ENCODE measurements at regions not wholly inside any gene's neighbourhood (a gene's known extent, or its start where the extent isn't known, plus 50 kb on each side); places are given as distances from the start of the nearest gene placed in this dataset.
"Not testable (repeated sequence)": the region's sequence is repeated elsewhere in the genome, so short reads cannot be mapped to it uniquely, and the experiment has no call there.

GRCh38 chr20:40860487-40860902 is 168.1 kb upstream of the TOP1 start:
- DNase-seq = no peak
- Mint-ChIP-seq H3K9me3 (no peaks in the 10 kb centered on the region), H3K4me3 (no peak overlapping the region), H3K4me1 (no peaks in the 10 kb centered on the region), H3K27me3 (ENCODE audit: low read depth in 3 of 3) (peaks cover 4 to 8% (median 5%) of the 10 kb centered on the region in 3 donors), H3K36me3 (peaks cover 0 to 2% (median 0%) of the 10 kb centered on the region in 3 donors), H3K27ac (no peak overlapping the region)

- peaks cover 5 to 7% (median 6%) of the 10 kb centered on the region in 3 donors for H3K27me3 Mint-ChIP-seq (ENCODE audit: low read depth in 3 of 3)
- DNase-seq = no peak
- no peak overlapping the region for H3K4me3 Mint-ChIP-seq
- H3K27ac Mint-ChIP-seq = peak overlapping the region in 1 of 6 donors; percentile 26
- H3K4me1 Mint-ChIP-seq = no peaks in the 10 kb centered on the region
- no peaks in the 10 kb centered on the region for H3K9me3 Mint-ChIP-seq
- H3K36me3 Mint-ChIP-seq = peaks cover 0 to 8% (median 0%) of the 10 kb centered on the region in 3 donors
Measured at GRCh38 chr20:40861427-40862008, 167.1 kb upstream of the TOP1 start.

GRCh38 chr20:40863355-40863919 is 165.2 kb upstream of the TOP1 start:
- H3K9me3 Mint-ChIP-seq = no peaks in the 10 kb centered on the region
- peaks cover 0 to 8% (median 0%) of the 10 kb centered on the region in 3 donors for H3K36me3 Mint-ChIP-seq
- peak overlapping the region in 1 of 6 donors; percentile 16 for H3K27ac Mint-ChIP-seq
- no peaks in the 10 kb centered on the region for H3K4me1 Mint-ChIP-seq
- no peak for DNase-seq
- H3K4me3 Mint-ChIP-seq = no peak overlapping the region
- H3K27me3 Mint-ChIP-seq (ENCODE audit: low read depth in 3 of 3) = peaks cover 2 to 6% (median 6%) of the 10 kb centered on the region in 3 donors

GRCh38 chr20:40864470-40864869 is 164.2 kb upstream of the TOP1 start:
- H3K27ac Mint-ChIP-seq = no peak overlapping the region
- no peak for DNase-seq

GRCh38 chr20:40865095-40865494 is 163.5 kb upstream of the TOP1 start:
- no peak overlapping the region for H3K4me3 Mint-ChIP-seq
- H3K27me3 Mint-ChIP-seq (ENCODE audit: low read depth in 3 of 3) = peaks cover 2 to 8% (median 6%) of the 10 kb centered on the region in 3 donors
- H3K4me1 Mint-ChIP-seq = no peaks in the 10 kb centered on the region
- no peak overlapping the region for H3K27ac Mint-ChIP-seq
- no peaks in the 10 kb centered on the region for H3K9me3 Mint-ChIP-seq
- peaks cover 0 to 8% (median 0%) of the 10 kb centered on the region in 3 donors for H3K36me3 Mint-ChIP-seq
- no peak for DNase-seq

More at GRCh38 chr20:40864470-40864869, 164.2 kb upstream of the TOP1 start:
- H3K27me3 Mint-ChIP-seq (ENCODE audit: low read depth in 3 of 3) = peaks cover 2 to 8% (median 6%) of the 10 kb centered on the region in 3 donors
- H3K4me1 Mint-ChIP-seq = no peaks in the 10 kb centered on the region
- no peak overlapping the region for H3K4me3 Mint-ChIP-seq
- no peaks in the 10 kb centered on the region for H3K9me3 Mint-ChIP-seq
- H3K36me3 Mint-ChIP-seq = peaks cover 0 to 8% (median 0%) of the 10 kb centered on the region in 3 donors

- Mint-ChIP-seq H3K36me3 (peaks cover 0 to 8% (median 0%) of the 10 kb centered on the region in 3 donors), H3K4me1 (no peaks in the 10 kb centered on the region)
Measured at GRCh38 chr20:40866056-40866455, 162.6 kb upstream of the TOP1 start.

GRCh38 chr20:40868551-40869217 is 159.9 kb upstream of the TOP1 start:
- DNase-seq = no peak
- H3K9me3 Mint-ChIP-seq = peaks cover 0 to 2% (median 0%) of the 10 kb centered on the region in 6 donors

More at GRCh38 chr20:40866056-40866455, 162.6 kb upstream of the TOP1 start:
- H3K9me3 Mint-ChIP-seq = no peaks in the 10 kb centered on the region
- no peak overlapping the region for H3K4me3 Mint-ChIP-seq
- peak overlapping the region in 1 of 6 donors; percentile 59 for H3K27ac Mint-ChIP-seq
- DNase-seq = no peak
- H3K27me3 Mint-ChIP-seq (ENCODE audit: low read depth in 3 of 3) = peaks cover 2 to 8% (median 6%) of the 10 kb centered on the region in 3 donors

GRCh38 chr20:40869218-40870147 is 159.1 kb upstream of the TOP1 start:
- H3K4me1 Mint-ChIP-seq = no peaks in the 10 kb centered on the region
- no peak overlapping the region for H3K27ac Mint-ChIP-seq
- peaks cover 0 to 2% (median 0%) of the 10 kb centered on the region in 6 donors for H3K9me3 Mint-ChIP-seq
- DNase-seq = no peak
- H3K4me3 Mint-ChIP-seq = no peak overlapping the region
- H3K27me3 Mint-ChIP-seq (ENCODE audit: low read depth in 3 of 3) = peaks cover 1 to 7% (median 2%) of the 10 kb centered on the region in 3 donors
- peaks cover 0 to 8% (median 0%) of the 10 kb centered on the region in 3 donors for H3K36me3 Mint-ChIP-seq

More at GRCh38 chr20:40868551-40869217, 159.9 kb upstream of the TOP1 start:
- Mint-ChIP-seq H3K36me3 (peaks cover 0 to 8% (median 0%) of the 10 kb centered on the region in 3 donors), H3K4me1 (no peaks in the 10 kb centered on the region), H3K27me3 (ENCODE audit: low read depth in 3 of 3) (peaks cover 1 to 7% (median 2%) of the 10 kb centered on the region in 3 donors), H3K27ac (no peak overlapping the region), H3K4me3 (no peak overlapping the region)

GRCh38 chr20:40875116-40876085 is 153.2 kb upstream of the TOP1 start:
- H3K9me3 Mint-ChIP-seq = peaks cover 0 to 2% (median 0%) of the 10 kb centered on the region in 6 donors
- peaks cover 9 to 13% of the 10 kb centered on the region in 2 donors for H3K4me1 Mint-ChIP-seq
- peaks cover 0 to 8% (median 3%) of the 10 kb centered on the region in 3 donors for H3K36me3 Mint-ChIP-seq
- DNase-seq = no peak
- H3K27ac Mint-ChIP-seq = no peak overlapping the region
- peaks cover 0 to 6% (median 1%) of the 10 kb centered on the region in 3 donors for H3K27me3 Mint-ChIP-seq (ENCODE audit: low read depth in 3 of 3)
- H3K4me3 Mint-ChIP-seq = no peak overlapping the region

GRCh38 chr20:40878099-40878498 is 150.5 kb upstream of the TOP1 start:
- not testable (repeated sequence) for DNase-seq; H3K27me3 Mint-ChIP-seq (ENCODE audit: low read depth in 3 of 3); H3K4me3 Mint-ChIP-seq; H3K27ac Mint-ChIP-seq; H3K9me3 Mint-ChIP-seq
- Mint-ChIP-seq H3K36me3 (peaks cover 8 to 13% (median 8%) of the 10 kb centered on the region in 3 donors), H3K4me1 (peaks cover 36 to 40% of the 10 kb centered on the region in 2 donors)

GRCh38 chr20:40880063-40880728 is 148.4 kb upstream of the TOP1 start:
- H3K36me3 Mint-ChIP-seq = peaks cover 8 to 13% (median 8%) of the 10 kb centered on the region in 3 donors
- H3K9me3 Mint-ChIP-seq = peaks cover 0 to 6% (median 0%) of the 10 kb centered on the region in 6 donors
- H3K4me3 Mint-ChIP-seq = peak overlapping the region in 4 of 5 donors; percentile 5 to 86 (median 35)
- no peak for DNase-seq
- peaks cover 53 to 57% of the 10 kb centered on the region in 2 donors for H3K4me1 Mint-ChIP-seq
- H3K27me3 Mint-ChIP-seq (ENCODE audit: low read depth in 3 of 3) = peaks cover 0 to 8% (median 2%) of the 10 kb centered on the region in 3 donors
- peak overlapping the region in 4 of 6 donors; percentile 24 to 65 (median 43) for H3K27ac Mint-ChIP-seq

- peaks cover 0 to 6% (median 0%) of the 10 kb centered on the region in 6 donors for H3K9me3 Mint-ChIP-seq
- H3K27ac Mint-ChIP-seq = peak overlapping the region; percentile 17 to 71 (median 43)
- peaks cover 8 to 13% (median 8%) of the 10 kb centered on the region in 3 donors for H3K36me3 Mint-ChIP-seq
- peaks cover 0 to 8% (median 4%) of the 10 kb centered on the region in 3 donors for H3K27me3 Mint-ChIP-seq (ENCODE audit: low read depth in 3 of 3)
- peaks cover 57 to 62% of the 10 kb centered on the region in 2 donors for H3K4me1 Mint-ChIP-seq
- peak overlapping the region in 4 of 5 donors; percentile 5 to 86 (median 35) for H3K4me3 Mint-ChIP-seq
- no peak for DNase-seq
Measured at GRCh38 chr20:40880729-40881109, 147.9 kb upstream of the TOP1 start.
